ENCODE measurements at regions not wholly inside any gene's neighbourhood (a gene's known extent, or its start where the extent isn't known, plus 50 kb on each side); places are given as distances from the start of the nearest gene placed in this dataset.

GRCh38 chr2:236916651-236917050 is 169.0 kb upstream of the COPS8 start:
- no peak for TF ChIP-seq CTCF (IDR thresholded peaks at IDR 0.05)
- TF ChIP-seq POLR2A (IDR thresholded peaks at IDR 0.05), result no peak

Data from body of pancreas (tissue), 4 donors.